Anterior cingulate cortex (tissue), 58 donors: ENCODE measurements at regions not wholly inside any gene's neighbourhood (a gene's known extent, or its start where the extent isn't known, plus 50 kb on each side); places are given as distances from the start of the nearest gene placed in this dataset.
"Not testable (repeated sequence)": the region's sequence is repeated elsewhere in the genome, so short reads cannot be mapped to it uniquely, and the experiment has no call there.

Source experiments
- DNase-seq, 58 donors: peaks; one replicate each; lab custom pipeline; 2025; lab: John Stamatoyannopoulos, UW

- no peak for DNase-seq
Observed at GRCh38 chr4:157706155-157706554, 466.7 kb downstream of the GASK1B start.

GRCh38 chr4:157702831-157703230 is 470.0 kb downstream of the GASK1B start:
- no peak for DNase-seq

GRCh38 chr4:157701695-157701994 is 471.2 kb downstream of the GASK1B start:
- no peak for DNase-seq

- no peak for DNase-seq
Observed at GRCh38 chr4:157700898-157701694, 471.7 kb downstream of the GASK1B start.

GRCh38 chr4:157689476-157689875 is 468.9 kb downstream of the GRIA2 start:
- no peak for DNase-seq

- DNase-seq = no peak
Observed at GRCh38 chr4:157687971-157688370, 467.4 kb downstream of the GRIA2 start.

GRCh38 chr4:157679326-157679725 is 458.8 kb downstream of the GRIA2 start:
- DNase-seq = not testable (repeated sequence)

GRCh38 chr4:157678478-157678877 is 457.9 kb downstream of the GRIA2 start:
- DNase-seq = no peak

GRCh38 chr4:157674699-157675098 is 454.2 kb downstream of the GRIA2 start:
- DNase-seq = peak in 53 of 58 donors; percentile 1 to 79 (median 31)

GRCh38 chr4:157667836-157668235 is 447.3 kb downstream of the GRIA2 start:
- DNase-seq = no peak

GRCh38 chr4:157664726-157665125 is 444.2 kb downstream of the GRIA2 start:
- no peak for DNase-seq

GRCh38 chr4:157655096-157655809 is 434.7 kb downstream of the GRIA2 start:
- DNase-seq = peak in 30 of 58 donors; percentile 1 to 68 (median 7)

GRCh38 chr4:157643257-157643656 is 422.7 kb downstream of the GRIA2 start:
- DNase-seq = no peak

- DNase-seq = no peak
Observed at GRCh38 chr4:157634057-157634456, 413.5 kb downstream of the GRIA2 start.

GRCh38 chr4:157616741-157617472 is 396.4 kb downstream of the GRIA2 start:
- DNase-seq = peak in 2 of 58 donors; percentile 1 to 9

- DNase-seq = no peak
Observed at GRCh38 chr4:157607996-157608395, 387.5 kb downstream of the GRIA2 start.

- no peak for DNase-seq
Observed at GRCh38 chr4:157600583-157600982, 380.1 kb downstream of the GRIA2 start.

GRCh38 chr4:157591245-157591644 is 370.7 kb downstream of the GRIA2 start:
- no peak for DNase-seq

GRCh38 chr4:157590679-157591078 is 370.2 kb downstream of the GRIA2 start:
- DNase-seq = no peak

- DNase-seq = no peak
Observed at GRCh38 chr4:157587681-157588423, 367.3 kb downstream of the GRIA2 start.

GRCh38 chr4:157582141-157582540 is 361.6 kb downstream of the GRIA2 start:
- peak in 18 of 58 donors; percentile 2 to 52 (median 20) for DNase-seq
